Lower leg skin (tissue), 3 donors: ENCODE measurements at regions not wholly inside any gene's neighbourhood (a gene's known extent, or its start where the extent isn't known, plus 50 kb on each side); places are given as distances from the start of the nearest gene placed in this dataset.

Source experiments
- CTCF ChIP-seq, 3 donors: fragments of 450-650 bp; IDR thresholded peaks; one replicate each; pipeline ENCODE4 v1.5.1; 2016; ENCODE audit warnings: antibody characterized with exemption in 3 of 3, mild to moderate bottlenecking in 3 of 3, moderate library complexity in 2 of 3
- POLR2A ChIP-seq, 2 donors: fragments of 450-650 bp; IDR thresholded peaks; one replicate each; pipeline ENCODE4 v1.6.1; 2016 to 2017; ENCODE audit warnings: antibody characterized with exemption in 2 of 2, mild to moderate bottlenecking in 1 of 2, moderate library complexity in 1 of 2

GRCh38 chr5:159700016-159700415 is 216.3 kb upstream of the ADRA1B start:
- no peak for TF ChIP-seq CTCF (IDR thresholded peaks at IDR 0.05)
- no peak for TF ChIP-seq POLR2A (IDR thresholded peaks at IDR 0.05)
